ENCODE measurements at regions not wholly inside any gene's neighbourhood (a gene's known extent, or its start where the extent isn't known, plus 50 kb on each side); places are given as distances from the start of the nearest gene placed in this dataset.
A peak's percentile ranks its signal among the peaks of the same experiment; 100 is the strongest.

GRCh38 chr20:47957989-47958801 lies 172.9 kb upstream of the SULF2 start:
- ATAC-seq, result peak; percentile 66
- TF ChIP-seq ZNF8 (CRISPR knock-in tag; IDR thresholded peaks at IDR 0.05) (0 out of 2 replicates have a peak, but pooled peaks have one; percentile 17), TSHZ2 (CRISPR knock-in tag; IDR thresholded peaks at IDR 0.05) (peak; percentile 20; the same call in 1 of the 2 replicates), TCF4 (CRISPR knock-in tag; IDR thresholded peaks at IDR 0.05; ENCODE audit: borderline replicate concordance) (peak; percentile 82)

GRCh38 chr20:47957135-47957534 lies 171.9 kb upstream of the SULF2 start:
- no peak for ATAC-seq
- no peak for TF ChIP-seq ZNF565 (CRISPR knock-in tag; conservative IDR thresholded peaks at IDR 0.05; ENCODE audit: low read depth)
- no peak for TF ChIP-seq ISL1 (CRISPR knock-in tag; IDR thresholded peaks at IDR 0.05)
- no peak for TF ChIP-seq ZFP30 (CRISPR knock-in tag; IDR thresholded peaks at IDR 0.05)
- TF ChIP-seq POU6F1 (CRISPR knock-in tag; IDR thresholded peaks at IDR 0.05; ENCODE audit: borderline replicate concordance, low read depth), result no peak
- no peak for TF ChIP-seq PATZ1 (CRISPR knock-in tag; IDR thresholded peaks at IDR 0.05; ENCODE audit: borderline replicate concordance)

GRCh38 chr20:47956268-47956995 lies 171.2 kb upstream of the SULF2 start:
- TF ChIP-seq ZFP3 (CRISPR knock-in tag; IDR thresholded peaks at IDR 0.05), result no peak
- no peak for TF ChIP-seq CREB5 (CRISPR knock-in tag; IDR thresholded peaks at IDR 0.05; ENCODE audit: low read depth)
- TF ChIP-seq ZNF565 (CRISPR knock-in tag; conservative IDR thresholded peaks at IDR 0.05; ENCODE audit: low read depth), result no peak
- TF ChIP-seq TCF4 (CRISPR knock-in tag; IDR thresholded peaks at IDR 0.05; ENCODE audit: borderline replicate concordance), result no peak
- TF ChIP-seq TSHZ2 (CRISPR knock-in tag; IDR thresholded peaks at IDR 0.05), result no peak
- no peak for TF ChIP-seq ZC3H10 (CRISPR knock-in tag; IDR thresholded peaks at IDR 0.05)
- TF ChIP-seq ZFP30 (CRISPR knock-in tag; IDR thresholded peaks at IDR 0.05), result no peak
- TF ChIP-seq ARNTL (CRISPR knock-in tag; IDR thresholded peaks at IDR 0.05; ENCODE audit: borderline replicate concordance, low read depth), result no peak
- TF ChIP-seq SNAI2 (CRISPR knock-in tag; IDR thresholded peaks at IDR 0.05), result no peak
- no peak for TF ChIP-seq RARB (CRISPR knock-in tag; IDR thresholded peaks at IDR 0.05)
- TF ChIP-seq ISL1 (CRISPR knock-in tag; IDR thresholded peaks at IDR 0.05), result no peak
- TF ChIP-seq GLIS3 (CRISPR knock-in tag; IDR thresholded peaks at IDR 0.05), result no peak
- no peak for TF ChIP-seq ZNF8 (CRISPR knock-in tag; IDR thresholded peaks at IDR 0.05)
- no peak for TF ChIP-seq PPARA (CRISPR knock-in tag; IDR thresholded peaks at IDR 0.05; ENCODE audit: borderline replicate concordance)
- TF ChIP-seq ESRRG (CRISPR knock-in tag; IDR thresholded peaks at IDR 0.05), result no peak
- ATAC-seq, result no peak

Measured in SK-N-SH treated with all-trans-retinoic acid at 6 μM for 48 hours (cell line).